GM19025 (cell line): ENCODE measurements at regions not wholly inside any gene's neighbourhood (a gene's known extent, or its start where the extent isn't known, plus 50 kb on each side); places are given as distances from the start of the nearest gene placed in this dataset.

Experiments used
- ATAC-seq: cut with Tn5 transposase; IDR thresholded peaks from one replicate; pipeline ENCODE4 v1.9.1; 2021; ENCODE audit warnings: mild to moderate bottlenecking, low read depth, moderate library complexity; ENCODE audit not compliant: unreplicated experiment

- ATAC-seq = no peak
Observed at GRCh38 chr2:185145316-185146121, 547.2 kb downstream of the ZNF804A start.

- ATAC-seq = no peak
Observed at GRCh38 chr2:185147361-185147760, 549.0 kb downstream of the ZNF804A start.

- ATAC-seq = no peak
Observed at GRCh38 chr2:185152186-185152585, 553.9 kb downstream of the ZNF804A start.

- ATAC-seq = no peak
Observed at GRCh38 chr2:185161701-185162100, 563.4 kb downstream of the ZNF804A start.

- no peak for ATAC-seq
Observed at GRCh38 chr2:185174353-185174752, 564.3 kb upstream of the FSIP2 start.

DNA sequence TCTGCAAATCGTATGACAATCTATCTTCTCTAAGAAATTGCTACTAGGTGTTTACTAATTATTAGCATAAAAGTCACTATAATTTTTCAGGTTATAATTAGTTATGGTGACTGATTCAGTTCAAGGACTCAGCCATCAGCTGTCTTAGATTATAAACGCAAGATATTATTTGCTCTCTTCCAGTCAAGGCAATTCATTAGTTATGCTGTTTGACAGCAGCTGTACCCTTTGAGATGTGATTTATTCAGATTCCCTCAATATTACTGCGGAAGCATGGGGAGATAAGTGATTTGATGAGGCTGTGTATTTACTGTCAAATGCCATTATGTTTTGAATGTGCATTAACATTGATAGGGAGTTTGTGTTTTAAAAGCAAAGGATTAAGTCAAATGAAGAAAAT lies 558.9 kb upstream of the FSIP2 start:
- ATAC-seq = no peak

DNA sequence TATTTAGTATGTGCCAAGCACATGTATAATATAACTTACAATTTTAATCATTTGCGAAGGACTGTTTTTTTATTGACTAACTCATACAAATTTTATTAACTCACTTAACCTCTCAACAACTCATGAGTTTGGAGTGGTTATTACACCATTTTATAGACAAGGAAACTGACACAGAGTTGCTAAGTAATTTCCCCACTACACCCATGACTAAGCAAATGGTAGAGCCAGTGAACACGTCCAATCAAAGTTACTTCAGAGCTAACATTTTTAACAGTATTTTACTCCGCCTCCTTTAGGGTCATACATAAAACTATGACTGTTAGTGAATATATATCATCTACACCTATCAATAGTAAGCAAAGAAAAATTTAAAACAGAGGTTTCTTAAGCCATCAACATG lies 556.7 kb upstream of the FSIP2 start:
- ATAC-seq = no peak

GRCh38 chr2:185185044-185185443 lies 553.6 kb upstream of the FSIP2 start:
- ATAC-seq = no peak

GRCh38 chr2:185187421-185187820 lies 551.2 kb upstream of the FSIP2 start:
- ATAC-seq = no peak

DNA sequence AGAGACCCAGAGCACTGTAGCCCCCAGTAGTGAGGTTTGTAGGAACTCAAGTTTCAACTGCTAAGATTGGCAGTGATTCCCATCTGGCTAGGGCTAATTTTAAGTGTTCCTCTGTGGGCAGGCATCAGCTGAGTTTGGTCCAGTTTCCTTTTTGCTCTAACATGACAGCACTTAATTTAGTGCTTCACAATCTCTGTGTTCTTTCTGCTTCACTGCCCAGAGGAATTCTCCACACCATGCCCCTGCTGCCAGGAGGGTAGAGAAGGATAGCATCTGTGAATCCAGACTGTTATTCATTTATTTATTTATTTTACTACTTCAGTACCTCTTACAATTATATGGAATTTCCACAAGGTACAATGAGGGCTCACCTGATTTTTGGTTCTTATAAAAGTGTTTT lies 549.9 kb upstream of the FSIP2 start:
- ATAC-seq = no peak

DNA sequence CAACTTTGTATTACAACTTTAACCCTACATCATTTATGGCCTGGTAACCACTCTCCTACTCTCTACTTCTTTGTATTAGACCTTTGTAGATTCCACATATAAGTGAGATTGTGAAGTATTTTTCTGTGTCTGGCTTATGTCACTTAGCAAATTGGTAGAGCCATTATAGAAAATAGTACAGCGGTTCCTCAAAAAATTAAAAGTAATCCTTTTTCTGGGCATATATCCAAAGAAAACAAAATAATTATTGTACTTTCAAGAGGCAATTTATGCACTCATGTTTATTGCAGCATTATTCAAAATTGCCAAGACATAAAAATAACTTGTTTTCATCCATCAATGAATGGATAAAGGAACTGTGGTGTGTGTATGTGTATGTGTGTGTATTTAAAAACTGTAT lies 537.5 kb upstream of the FSIP2 start:
- no peak for ATAC-seq

DNA sequence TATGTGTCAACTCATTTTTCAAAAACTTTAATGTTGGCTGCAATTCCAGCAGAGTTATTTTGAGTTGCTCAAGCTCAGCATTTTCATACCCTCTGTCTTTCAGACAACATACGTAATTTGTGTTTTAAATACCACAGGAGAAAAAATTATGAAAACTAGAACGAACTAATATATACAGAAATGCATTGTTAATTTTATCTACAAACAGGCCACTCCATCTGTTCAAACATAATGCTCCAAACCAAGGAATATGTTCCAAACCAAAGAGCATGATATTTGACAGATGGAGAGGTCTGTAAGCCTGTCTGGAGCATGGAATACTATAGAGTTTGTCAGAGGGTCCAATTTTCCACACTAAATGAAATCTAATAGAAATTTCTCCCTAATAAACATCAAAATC lies 536.2 kb upstream of the FSIP2 start:
- ATAC-seq = no peak

- no peak for ATAC-seq
Observed at GRCh38 chr2:185202945-185203528, 535.6 kb upstream of the FSIP2 start.

DNA sequence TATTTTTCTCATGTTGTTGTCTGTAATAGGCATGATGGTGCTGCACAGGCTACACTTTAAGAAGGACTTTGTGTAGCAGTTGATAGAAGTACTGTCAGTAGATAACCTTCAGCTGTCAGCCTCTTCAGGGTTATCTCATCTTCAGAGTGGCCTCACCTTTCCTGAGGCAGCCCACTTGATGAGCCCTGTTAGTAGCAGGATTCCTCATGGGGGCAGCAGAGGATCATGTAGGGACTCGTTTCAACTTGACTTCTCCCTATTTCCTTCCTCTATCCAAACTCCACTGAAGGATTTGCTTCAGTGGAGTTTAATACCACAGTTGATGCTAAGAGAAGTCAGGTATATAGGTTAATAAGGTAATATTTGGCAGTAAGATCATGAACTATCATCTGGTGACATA lies 530.3 kb upstream of the FSIP2 start:
- ATAC-seq = no peak

- ATAC-seq = no peak
Observed at GRCh38 chr2:185215497-185215896, 523.1 kb upstream of the FSIP2 start.

- no peak for ATAC-seq
Observed at GRCh38 chr2:185219981-185220380, 518.6 kb upstream of the FSIP2 start.

- no peak for ATAC-seq
Observed at GRCh38 chr2:185222311-185222710, 516.3 kb upstream of the FSIP2 start.

GRCh38 chr2:185227391-185227790 lies 511.2 kb upstream of the FSIP2 start:
- no peak for ATAC-seq

DNA sequence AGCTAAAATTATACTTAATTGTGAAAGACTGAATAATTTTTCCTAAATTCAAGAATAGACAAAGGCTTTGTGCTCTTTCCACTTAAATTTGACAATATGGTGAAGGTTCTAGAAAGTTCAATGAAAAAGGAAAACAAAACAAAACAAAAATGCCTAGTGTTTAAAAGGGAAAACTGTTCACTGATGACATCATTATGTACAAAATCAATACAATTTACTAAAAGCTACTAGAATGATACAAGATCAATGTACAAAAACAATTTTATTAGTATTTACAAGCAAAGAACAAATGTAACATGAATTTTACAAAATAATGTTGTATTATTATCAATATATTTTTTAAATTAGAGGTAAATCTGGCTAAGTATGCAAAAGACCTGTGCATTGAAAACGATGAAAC lies 499.1 kb upstream of the FSIP2 start:
- ATAC-seq = no peak

GRCh38 chr2:185240796-185241195 lies 497.8 kb upstream of the FSIP2 start:
- ATAC-seq = no peak

- ATAC-seq = no peak
Observed at GRCh38 chr2:185241556-185241955, 497.0 kb upstream of the FSIP2 start.

DNA sequence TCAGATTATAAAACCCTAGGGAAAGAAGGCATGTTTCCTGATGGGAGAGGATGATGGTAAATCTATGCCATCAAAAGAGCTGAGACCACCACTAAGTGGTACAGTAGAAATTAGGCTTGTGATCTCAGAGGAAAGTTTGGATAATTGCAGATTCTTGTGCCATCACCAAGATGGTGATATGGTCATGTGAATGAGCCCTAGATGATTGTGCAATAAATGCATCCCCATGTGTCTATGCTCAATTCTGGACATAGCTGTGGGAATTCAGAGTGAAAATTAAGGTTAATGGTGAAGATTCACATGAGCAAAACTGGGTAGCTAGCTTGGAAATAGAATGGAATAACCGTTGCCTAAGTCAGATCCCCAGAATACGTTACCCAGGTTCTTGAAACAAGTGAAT lies 496.1 kb upstream of the FSIP2 start:
- no peak for ATAC-seq
